GM12878 (cell line): ENCODE measurements at regions not wholly inside any gene's neighbourhood (a gene's known extent, or its start where the extent isn't known, plus 50 kb on each side); places are given as distances from the start of the nearest gene placed in this dataset.

Experiments
- BHLHE40 ChIP-seq, 2 experiments: fragments of 450-650 bp in 1 of 2; IDR thresholded peaks; 2 replicates each; pipeline ENCODE4 v1.6.1; 2011 to 2017; ENCODE audit warnings: low read depth in 2 of 2, borderline replicate concordance in 1 of 2, improper control_type of control experiment in 1 of 2, low read length in 1 of 2, mild to moderate bottlenecking in 1 of 2
- SP1 ChIP-seq: IDR thresholded peaks from one replicate; pipeline ENCODE4 v1.6.1; 2011; ENCODE audit warnings: low read depth, low read length
- TF ChIP-seq, protein P1 (sequence below), 3 experiments: IDR thresholded peaks in 2 of 3; conservative IDR thresholded peaks in 1 of 3; 2 replicates each; pipeline ENCODE4 v1.5.1; 2011; ENCODE audit warnings: low read depth in 3 of 3, low read length in 3 of 3, mild to moderate bottlenecking in 3 of 3, control low read depth in 2 of 3, moderate library complexity in 2 of 3, inconsistent platforms in 1 of 3, mixed read lengths in 1 of 3; ENCODE audit not compliant: control insufficient read depth in 2 of 3, insufficient read depth in 1 of 3; ENCODE audit errors: extremely low read depth in 1 of 3
- TF ChIP-seq, protein P2 (sequence below): IDR thresholded peaks from 2 replicates; pipeline ENCODE4 v1.6.1; 2012; ENCODE audit warnings: low read depth, low read length, improper control_type of control experiment

DNA sequence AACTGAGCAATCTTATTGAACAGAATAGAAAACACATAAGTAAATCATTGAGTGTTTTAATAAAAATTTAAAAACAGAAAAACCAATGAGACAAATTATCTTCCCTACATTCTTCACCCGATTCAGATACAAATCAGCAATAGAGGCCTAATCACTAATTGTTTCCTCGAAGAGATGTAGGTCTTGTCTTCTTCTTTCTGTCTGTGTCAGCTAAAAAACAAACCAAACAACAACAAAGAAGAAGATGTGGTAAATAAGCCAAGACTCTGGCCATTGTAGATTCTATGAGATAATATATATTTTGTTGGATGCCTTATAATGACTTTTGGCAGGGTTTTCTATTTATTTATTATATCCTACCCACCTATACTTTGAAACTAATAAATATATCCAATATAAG is 200.9 kb upstream of the FSIP2 start:
- TF ChIP-seq, protein P1, sequence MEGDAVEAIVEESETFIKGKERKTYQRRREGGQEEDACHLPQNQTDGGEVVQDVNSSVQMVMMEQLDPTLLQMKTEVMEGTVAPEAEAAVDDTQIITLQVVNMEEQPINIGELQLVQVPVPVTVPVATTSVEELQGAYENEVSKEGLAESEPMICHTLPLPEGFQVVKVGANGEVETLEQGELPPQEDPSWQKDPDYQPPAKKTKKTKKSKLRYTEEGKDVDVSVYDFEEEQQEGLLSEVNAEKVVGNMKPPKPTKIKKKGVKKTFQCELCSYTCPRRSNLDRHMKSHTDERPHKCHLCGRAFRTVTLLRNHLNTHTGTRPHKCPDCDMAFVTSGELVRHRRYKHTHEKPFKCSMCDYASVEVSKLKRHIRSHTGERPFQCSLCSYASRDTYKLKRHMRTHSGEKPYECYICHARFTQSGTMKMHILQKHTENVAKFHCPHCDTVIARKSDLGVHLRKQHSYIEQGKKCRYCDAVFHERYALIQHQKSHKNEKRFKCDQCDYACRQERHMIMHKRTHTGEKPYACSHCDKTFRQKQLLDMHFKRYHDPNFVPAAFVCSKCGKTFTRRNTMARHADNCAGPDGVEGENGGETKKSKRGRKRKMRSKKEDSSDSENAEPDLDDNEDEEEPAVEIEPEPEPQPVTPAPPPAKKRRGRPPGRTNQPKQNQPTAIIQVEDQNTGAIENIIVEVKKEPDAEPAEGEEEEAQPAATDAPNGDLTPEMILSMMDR (IDR thresholded peaks at IDR 0.05 in 2 of 3, conservative IDR thresholded peaks at IDR 0.05 in 1 of 3; ENCODE audit: control insufficient read depth in 2 of 3, extremely low read depth in 1 of 3, insufficient read depth in 1 of 3, low read depth in 3 of 3, low read length in 3 of 3), result no peak
- TF ChIP-seq BHLHE40 (IDR thresholded peaks at IDR 0.05; ENCODE audit: borderline replicate concordance in 1 of 2, low read depth in 2 of 2, low read length in 1 of 2) (no peak), SP1 (no peak)
- TF ChIP-seq, protein P2, sequence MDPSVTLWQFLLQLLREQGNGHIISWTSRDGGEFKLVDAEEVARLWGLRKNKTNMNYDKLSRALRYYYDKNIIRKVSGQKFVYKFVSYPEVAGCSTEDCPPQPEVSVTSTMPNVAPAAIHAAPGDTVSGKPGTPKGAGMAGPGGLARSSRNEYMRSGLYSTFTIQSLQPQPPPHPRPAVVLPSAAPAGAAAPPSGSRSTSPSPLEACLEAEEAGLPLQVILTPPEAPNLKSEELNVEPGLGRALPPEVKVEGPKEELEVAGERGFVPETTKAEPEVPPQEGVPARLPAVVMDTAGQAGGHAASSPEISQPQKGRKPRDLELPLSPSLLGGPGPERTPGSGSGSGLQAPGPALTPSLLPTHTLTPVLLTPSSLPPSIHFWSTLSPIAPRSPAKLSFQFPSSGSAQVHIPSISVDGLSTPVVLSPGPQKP, result no peak
